ENCODE measurements at regions not wholly inside any gene's neighbourhood (a gene's known extent, or its start where the extent isn't known, plus 50 kb on each side); places are given as distances from the start of the nearest gene placed in this dataset.

DNA sequence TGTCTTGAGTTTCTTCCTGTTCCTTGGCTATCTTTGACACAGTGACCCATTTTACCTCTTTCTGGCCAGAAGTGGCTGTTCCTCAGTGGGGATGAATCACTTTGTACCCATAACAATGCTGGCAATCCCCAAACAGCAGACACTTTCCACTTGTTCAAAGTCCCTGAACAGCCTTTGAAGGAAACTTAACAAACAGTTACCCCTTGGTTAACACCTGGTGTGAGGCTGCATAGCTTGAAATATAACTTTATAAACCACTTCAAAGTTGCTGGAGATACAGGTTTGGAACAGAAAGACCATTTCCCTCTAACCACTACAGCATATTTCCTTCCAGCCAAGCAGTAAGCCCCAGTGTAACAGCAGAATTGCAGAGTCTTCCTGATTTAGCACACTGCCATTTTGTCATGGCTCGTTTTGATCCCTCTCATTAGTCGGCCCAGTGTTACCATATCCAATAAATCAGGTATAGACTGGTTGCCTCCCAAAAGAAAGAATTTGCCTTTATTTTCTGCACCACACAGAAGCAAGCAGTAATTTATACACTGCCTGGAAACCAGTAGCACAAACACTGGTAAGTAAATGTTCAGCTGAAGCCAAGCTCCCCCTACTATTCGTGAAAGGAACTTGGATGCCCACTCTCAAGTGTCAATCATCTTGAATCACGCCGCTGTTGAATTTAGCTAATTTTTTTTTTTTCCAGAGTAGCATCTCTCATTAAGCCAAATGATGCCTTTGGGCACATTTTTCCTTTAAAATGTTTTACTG is 225.9 kb downstream of the PIK3R1 start:
- TF ChIP-seq CTCF (IDR thresholded peaks at IDR 0.05) = no peak
- TF ChIP-seq POLR2A (IDR thresholded peaks at IDR 0.05) = no peak
- TF ChIP-seq EP300 (IDR thresholded peaks at IDR 0.05) = no peak
- TF ChIP-seq POLR2AphosphoS5 (IDR thresholded peaks at IDR 0.05) = no peak

Measured in gastroesophageal sphincter (tissue), 3 donors.